ENCODE measurements at regions not wholly inside any gene's neighbourhood (a gene's known extent, or its start where the extent isn't known, plus 50 kb on each side); places are given as distances from the start of the nearest gene placed in this dataset.

GRCh38 chr2:194345347-194345746 lies 1311.7 kb upstream of the SLC39A10 start:
- TF ChIP-seq, protein P1, sequence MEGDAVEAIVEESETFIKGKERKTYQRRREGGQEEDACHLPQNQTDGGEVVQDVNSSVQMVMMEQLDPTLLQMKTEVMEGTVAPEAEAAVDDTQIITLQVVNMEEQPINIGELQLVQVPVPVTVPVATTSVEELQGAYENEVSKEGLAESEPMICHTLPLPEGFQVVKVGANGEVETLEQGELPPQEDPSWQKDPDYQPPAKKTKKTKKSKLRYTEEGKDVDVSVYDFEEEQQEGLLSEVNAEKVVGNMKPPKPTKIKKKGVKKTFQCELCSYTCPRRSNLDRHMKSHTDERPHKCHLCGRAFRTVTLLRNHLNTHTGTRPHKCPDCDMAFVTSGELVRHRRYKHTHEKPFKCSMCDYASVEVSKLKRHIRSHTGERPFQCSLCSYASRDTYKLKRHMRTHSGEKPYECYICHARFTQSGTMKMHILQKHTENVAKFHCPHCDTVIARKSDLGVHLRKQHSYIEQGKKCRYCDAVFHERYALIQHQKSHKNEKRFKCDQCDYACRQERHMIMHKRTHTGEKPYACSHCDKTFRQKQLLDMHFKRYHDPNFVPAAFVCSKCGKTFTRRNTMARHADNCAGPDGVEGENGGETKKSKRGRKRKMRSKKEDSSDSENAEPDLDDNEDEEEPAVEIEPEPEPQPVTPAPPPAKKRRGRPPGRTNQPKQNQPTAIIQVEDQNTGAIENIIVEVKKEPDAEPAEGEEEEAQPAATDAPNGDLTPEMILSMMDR (IDR thresholded peaks at IDR 0.05 in 2 of 3, conservative IDR thresholded peaks at IDR 0.05 in 1 of 3; ENCODE audit: borderline replicate concordance in 1 of 3, insufficient read depth in 1 of 3, low read depth in 2 of 3, low read length in 2 of 3), result no peak
- TF ChIP-seq EZH2 (IDR thresholded peaks at IDR 0.05), result no peak
- TF ChIP-seq POLR2A (IDR thresholded peaks at IDR 0.05; ENCODE audit: borderline replicate concordance, extremely low read depth, insufficient read depth, insufficient read length), result no peak
- TF ChIP-seq, protein P2, sequence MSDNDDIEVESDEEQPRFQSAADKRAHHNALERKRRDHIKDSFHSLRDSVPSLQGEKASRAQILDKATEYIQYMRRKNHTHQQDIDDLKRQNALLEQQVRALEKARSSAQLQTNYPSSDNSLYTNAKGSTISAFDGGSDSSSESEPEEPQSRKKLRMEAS (IDR thresholded peaks at IDR 0.05), result no peak
- TF ChIP-seq SIN3A (IDR thresholded peaks at IDR 0.05; ENCODE audit: low read depth), result no peak
- TF ChIP-seq EZH2phosphoT487 (IDR thresholded peaks at IDR 0.05; ENCODE audit: borderline replicate concordance), result no peak
- no peak for TF ChIP-seq TCF7L2 (IDR thresholded peaks at IDR 0.05; ENCODE audit: borderline replicate concordance, extremely low read depth, insufficient read depth, insufficient read length)
- no peak for TF ChIP-seq YY1 (IDR thresholded peaks at IDR 0.05; ENCODE audit: extremely low read depth, insufficient replicate concordance, low read depth, low read length)
- TF ChIP-seq CEBPB (IDR thresholded peaks at IDR 0.05; ENCODE audit: low read depth), result no peak
- TF ChIP-seq ZFX (IDR thresholded peaks at IDR 0.05), result no peak
- TF ChIP-seq RAD21 (IDR thresholded peaks at IDR 0.05; ENCODE audit: low read depth), result no peak
- TF ChIP-seq FOSL1 (IDR thresholded peaks at IDR 0.05; ENCODE audit: low read depth), result no peak

All from HCT116 (cell line).